GM20000 (cell line): ENCODE measurements at regions not wholly inside any gene's neighbourhood (a gene's known extent, or its start where the extent isn't known, plus 50 kb on each side); places are given as distances from the start of the nearest gene placed in this dataset.

Experiments used
- DNase-seq: peaks from one replicate; pipeline ENCODE4 v3.0.0; 2012; ENCODE audit warnings: low spot score
- CTCF ChIP-seq: IDR thresholded peaks from 2 replicates; pipeline ENCODE4 v1.5.1; 2012; ENCODE audit warnings: mild to moderate bottlenecking, control low read depth; ENCODE audit errors: extremely low read depth, missing control alignments

- DNase-seq = no peak
- no peak for TF ChIP-seq CTCF
Measured at GRCh38 chr19:29385191-29385795, 140.5 kb upstream of the VSTM2B start.

- no peak for DNase-seq
- TF ChIP-seq CTCF = no peak
Measured at GRCh38 chr19:29386970-29387369, 138.8 kb upstream of the VSTM2B start.

GRCh38 chr19:29387586-29387985 is 138.2 kb upstream of the VSTM2B start:
- DNase-seq = no peak
- no peak for TF ChIP-seq CTCF

GRCh38 chr19:29389495-29389894 is 136.3 kb upstream of the VSTM2B start:
- DNase-seq = no peak
- no peak for TF ChIP-seq CTCF

- no peak for DNase-seq
- TF ChIP-seq CTCF = no peak
Measured at GRCh38 chr19:29390742-29391141, 135.1 kb upstream of the VSTM2B start.

GRCh38 chr19:29393915-29394460 is 131.8 kb upstream of the VSTM2B start:
- DNase-seq = no peak
- TF ChIP-seq CTCF = no peak

GRCh38 chr19:29395111-29395733 is 130.6 kb upstream of the VSTM2B start:
- no peak for DNase-seq
- TF ChIP-seq CTCF = no peak
